Prostate gland (tissue), 2 donors: ENCODE measurements at regions not wholly inside any gene's neighbourhood (a gene's known extent, or its start where the extent isn't known, plus 50 kb on each side); places are given as distances from the start of the nearest gene placed in this dataset.

ENCODE experiments used
- POLR2A ChIP-seq: fragments of 450-650 bp; IDR thresholded peaks from one replicate; pipeline ENCODE4 v1.6.1; 2016; ENCODE audit warnings: antibody characterized with exemption, mild to moderate bottlenecking
- POLR2AphosphoS5 ChIP-seq: sonication (generic); formaldehyde crosslinking; IDR thresholded peaks from one replicate; pipeline ENCODE4 v1.6.1; 2017; ENCODE audit warnings: antibody characterized with exemption
- TF ChIP-seq, protein P1 (sequence below), 4 experiments: fragments of 200-600 bp in 2 of 4; fragments of 450-650 bp in 2 of 4; sonication (generic) in 2 of 4; IDR thresholded peaks; 1 replicate in 3 of 4; 2 replicates in 1 of 4; pipeline ENCODE4 v1.5.1; 2016 to 2019; ENCODE audit warnings: antibody characterized with exemption in 4 of 4, mild to moderate bottlenecking in 2 of 4, moderate library complexity in 2 of 4

DNA sequence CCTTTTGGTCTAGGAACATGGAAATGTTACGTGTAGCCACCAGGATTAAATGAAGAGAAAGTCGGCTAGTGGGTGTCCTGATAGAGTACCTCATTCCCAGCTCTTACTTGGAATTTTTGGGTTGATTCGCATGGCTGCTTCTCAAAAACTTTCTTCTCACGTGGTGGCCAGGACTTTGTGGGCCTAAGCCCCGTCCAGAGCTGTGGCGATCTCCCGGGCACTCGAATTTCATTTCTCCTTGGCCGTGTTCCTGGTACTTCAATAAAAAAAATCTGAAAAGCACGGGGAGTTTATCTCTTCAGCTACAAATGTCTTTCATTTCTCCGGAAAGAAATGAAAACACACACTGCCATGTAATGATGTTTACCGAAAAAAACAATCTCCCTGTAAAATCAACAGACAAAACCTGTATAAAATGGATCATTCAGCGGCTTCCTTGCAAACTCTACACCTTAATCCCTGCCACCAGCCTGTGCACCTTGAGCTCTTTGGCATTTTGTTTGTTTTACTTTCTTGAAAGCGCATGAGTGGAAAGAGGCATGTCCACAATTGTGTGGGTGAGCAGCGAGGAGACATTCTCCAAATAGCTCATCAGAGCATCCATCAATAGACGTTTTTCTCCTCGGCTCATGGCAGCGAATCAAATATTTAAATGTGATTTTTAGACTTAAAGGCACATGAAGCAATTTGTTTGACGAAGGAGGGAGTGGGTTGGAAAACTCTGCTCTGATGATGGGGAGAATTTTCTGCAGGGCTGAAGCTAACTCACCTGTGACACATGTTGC, 173.1 kb downstream of the TFAP2C start:
- TF ChIP-seq POLR2A (no peak), POLR2AphosphoS5 (no peak)
- TF ChIP-seq, protein P1, sequence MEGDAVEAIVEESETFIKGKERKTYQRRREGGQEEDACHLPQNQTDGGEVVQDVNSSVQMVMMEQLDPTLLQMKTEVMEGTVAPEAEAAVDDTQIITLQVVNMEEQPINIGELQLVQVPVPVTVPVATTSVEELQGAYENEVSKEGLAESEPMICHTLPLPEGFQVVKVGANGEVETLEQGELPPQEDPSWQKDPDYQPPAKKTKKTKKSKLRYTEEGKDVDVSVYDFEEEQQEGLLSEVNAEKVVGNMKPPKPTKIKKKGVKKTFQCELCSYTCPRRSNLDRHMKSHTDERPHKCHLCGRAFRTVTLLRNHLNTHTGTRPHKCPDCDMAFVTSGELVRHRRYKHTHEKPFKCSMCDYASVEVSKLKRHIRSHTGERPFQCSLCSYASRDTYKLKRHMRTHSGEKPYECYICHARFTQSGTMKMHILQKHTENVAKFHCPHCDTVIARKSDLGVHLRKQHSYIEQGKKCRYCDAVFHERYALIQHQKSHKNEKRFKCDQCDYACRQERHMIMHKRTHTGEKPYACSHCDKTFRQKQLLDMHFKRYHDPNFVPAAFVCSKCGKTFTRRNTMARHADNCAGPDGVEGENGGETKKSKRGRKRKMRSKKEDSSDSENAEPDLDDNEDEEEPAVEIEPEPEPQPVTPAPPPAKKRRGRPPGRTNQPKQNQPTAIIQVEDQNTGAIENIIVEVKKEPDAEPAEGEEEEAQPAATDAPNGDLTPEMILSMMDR (IDR thresholded peaks at IDR 0.05) = no peak
